GM18861 (cell line): ENCODE measurements at regions not wholly inside any gene's neighbourhood (a gene's known extent, or its start where the extent isn't known, plus 50 kb on each side); places are given as distances from the start of the nearest gene placed in this dataset.

Experiments
- ATAC-seq: cut with Tn5 transposase; IDR thresholded peaks from one replicate; pipeline ENCODE4 v1.9.1; 2021; ENCODE audit not compliant: unreplicated experiment

- no peak for ATAC-seq
Observed at GRCh38 chr2:17084877-17085276, 419.2 kb upstream of the CYRIA start.

- ATAC-seq, result no peak
Observed at GRCh38 chr2:17083902-17084301, 418.3 kb upstream of the CYRIA start.

- no peak for ATAC-seq
Observed at GRCh38 chr2:17079262-17079661, 413.6 kb upstream of the CYRIA start.

GRCh38 chr2:17076533-17076932, 410.9 kb upstream of the CYRIA start:
- no peak for ATAC-seq

- ATAC-seq, result no peak
Observed at GRCh38 chr2:17070711-17071110, 405.1 kb upstream of the CYRIA start.

- ATAC-seq, result no peak
Observed at GRCh38 chr2:17069564-17069963, 403.9 kb upstream of the CYRIA start.

- no peak for ATAC-seq
Observed at GRCh38 chr2:17068021-17068420, 402.4 kb upstream of the CYRIA start.

GRCh38 chr2:17065536-17065935, 399.9 kb upstream of the CYRIA start:
- ATAC-seq, result no peak

- ATAC-seq, result no peak
Observed at GRCh38 chr2:17061028-17061427, 395.4 kb upstream of the CYRIA start.

- no peak for ATAC-seq
Observed at GRCh38 chr2:17059458-17059857, 393.8 kb upstream of the CYRIA start.

- ATAC-seq, result no peak
Observed at GRCh38 chr2:17058772-17059402, 393.3 kb upstream of the CYRIA start.

GRCh38 chr2:17057109-17058017, 391.7 kb upstream of the CYRIA start:
- ATAC-seq, result no peak

GRCh38 chr2:17056236-17056635, 390.6 kb upstream of the CYRIA start:
- ATAC-seq, result no peak

- ATAC-seq, result no peak
Observed at GRCh38 chr2:17052001-17052400, 386.4 kb upstream of the CYRIA start.

GRCh38 chr2:17051538-17051937, 385.9 kb upstream of the CYRIA start:
- ATAC-seq, result no peak

- ATAC-seq, result no peak
Observed at GRCh38 chr2:17043173-17043572, 377.5 kb upstream of the CYRIA start.

GRCh38 chr2:17036361-17036760, 370.7 kb upstream of the CYRIA start:
- no peak for ATAC-seq

GRCh38 chr2:17035010-17035409, 369.4 kb upstream of the CYRIA start:
- ATAC-seq, result no peak

GRCh38 chr2:17030047-17030446, 364.4 kb upstream of the CYRIA start:
- no peak for ATAC-seq

- no peak for ATAC-seq
Observed at GRCh38 chr2:17012297-17012696, 346.7 kb upstream of the CYRIA start.

- no peak for ATAC-seq
Observed at GRCh38 chr2:17010104-17010503, 344.5 kb upstream of the CYRIA start.

- ATAC-seq, result no peak
Observed at GRCh38 chr2:17000184-17000482, 334.5 kb upstream of the CYRIA start.
